Suppressor macrophage (primary cell): ENCODE measurements at regions not wholly inside any gene's neighbourhood (a gene's known extent, or its start where the extent isn't known, plus 50 kb on each side); places are given as distances from the start of the nearest gene placed in this dataset.
"Not testable (repeated sequence)": the region's sequence is repeated elsewhere in the genome, so short reads cannot be mapped to it uniquely, and the experiment has no call there.

ENCODE experiments used
- DNase-seq, 4 experiments: peaks; one replicate each; pipeline ENCODE4 v3.0.0-alpha.2; 2020 to 2022

GRCh38 chr12:34606749-34607519, 584.6 kb downstream of the ALG10 start:
- DNase-seq = no peak

DNA sequence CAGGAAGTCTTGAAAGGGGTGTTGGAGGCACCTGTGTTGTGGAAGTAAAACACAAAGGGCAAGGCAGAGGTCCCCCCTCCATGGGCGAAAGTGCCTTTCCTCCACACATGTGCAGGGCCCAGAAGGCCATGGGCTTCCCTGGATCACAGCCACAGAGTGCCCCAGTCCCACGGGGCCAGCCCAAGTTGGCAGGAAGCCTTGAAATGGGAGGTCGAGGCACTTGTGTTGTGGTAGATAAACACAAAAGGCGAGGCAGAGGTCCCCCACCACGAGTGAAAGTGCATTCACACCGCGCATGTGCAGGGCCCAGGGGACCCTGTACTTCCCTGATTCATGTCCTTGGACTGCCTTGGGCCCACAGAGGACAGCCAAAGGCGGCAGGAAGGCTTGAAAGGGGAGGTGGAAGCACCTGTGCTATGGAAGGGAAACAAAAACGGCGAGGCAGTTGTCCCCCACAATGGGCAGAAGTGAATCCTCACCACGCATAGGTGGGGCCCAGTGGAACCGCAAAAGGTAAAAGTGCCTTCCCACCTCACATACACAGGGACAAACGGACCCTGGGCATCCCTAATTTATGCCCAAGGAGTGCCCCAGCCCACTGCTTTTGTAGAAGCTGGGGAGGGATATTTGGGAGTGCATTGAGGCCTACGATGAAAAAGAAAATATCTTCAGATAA, 585.4 kb downstream of the ALG10 start:
- DNase-seq = no peak

DNA sequence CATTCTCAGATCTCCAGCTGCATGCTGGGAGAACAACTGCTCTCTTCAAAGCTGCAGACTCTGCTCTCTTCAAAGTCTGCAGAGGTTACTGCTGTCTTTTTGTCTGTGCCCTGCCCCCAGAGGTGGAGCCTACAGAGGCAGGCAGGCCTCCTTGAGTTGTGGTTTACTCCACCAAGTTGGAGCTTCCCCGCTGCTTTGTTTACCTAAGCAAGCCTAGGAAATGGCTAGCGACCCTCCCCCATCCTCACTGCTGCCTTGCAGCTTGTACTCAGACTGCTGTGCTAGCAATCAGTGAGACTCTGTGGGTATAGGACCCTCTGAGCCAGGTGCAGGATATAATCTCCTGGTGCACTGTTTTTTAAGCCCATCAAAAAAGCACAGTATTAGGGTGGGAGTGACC, 591.7 kb downstream of the ALG10 start:
- DNase-seq = not testable (repeated sequence)

DNA sequence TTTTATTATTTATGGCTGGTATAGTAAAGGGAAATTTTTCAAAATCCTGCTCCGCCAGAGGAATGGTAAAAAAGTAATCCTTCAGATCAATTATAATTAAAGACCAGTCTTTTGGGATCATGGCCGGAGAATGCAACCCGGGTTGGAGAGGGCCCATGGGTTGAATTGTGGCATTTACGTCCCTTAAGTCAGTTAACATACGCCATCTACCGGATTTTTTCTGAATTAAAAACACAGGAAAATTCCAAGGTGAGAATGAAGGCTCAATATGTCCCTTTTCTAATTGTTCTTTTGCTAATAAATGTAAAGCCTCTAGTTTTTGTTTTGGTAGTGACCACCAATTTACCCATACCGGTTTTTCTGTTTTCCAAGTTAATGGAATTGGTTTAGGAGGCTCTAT, 602.8 kb downstream of the ALG10 start:
- peak in 2 of 4 experiments; percentile 15 to 20 for DNase-seq

DNA sequence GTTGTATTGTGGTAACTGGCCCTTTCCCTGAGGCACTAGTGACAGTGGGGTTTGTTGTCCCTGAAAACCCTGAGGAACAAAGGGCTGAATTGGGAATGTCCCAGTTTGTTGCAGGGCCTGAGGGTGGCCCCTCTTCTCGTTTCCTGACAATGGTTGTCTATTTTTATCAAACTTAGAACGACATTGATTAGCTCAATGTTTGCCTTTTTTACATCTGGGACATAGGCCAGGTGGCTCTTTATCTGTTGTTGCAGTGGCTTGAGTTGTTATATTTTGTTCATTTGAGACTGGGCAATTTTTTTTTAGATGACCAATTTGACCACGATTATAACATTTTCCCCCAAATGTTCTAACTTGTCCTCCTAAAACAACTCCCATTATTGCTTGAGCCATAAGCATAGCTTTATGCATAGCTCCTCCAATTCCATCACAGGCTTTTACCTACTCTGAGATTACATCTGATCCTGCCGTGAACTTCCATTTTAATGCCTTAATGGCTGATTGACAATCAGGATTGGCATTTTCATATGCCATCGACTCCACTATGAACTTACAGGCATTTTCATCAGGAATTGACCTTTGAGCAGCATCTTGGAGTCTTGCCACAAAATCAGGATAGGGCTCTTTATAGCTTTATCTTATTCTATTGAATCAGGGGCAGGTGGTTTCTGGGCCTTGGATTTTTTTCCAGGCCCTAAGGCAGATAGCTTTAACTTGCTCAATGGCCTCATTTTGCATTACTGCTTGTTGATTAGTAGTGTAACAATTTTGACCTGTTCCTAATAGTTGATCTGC, 604.3 kb downstream of the ALG10 start:
- DNase-seq = no peak
